GM19351 (cell line): ENCODE measurements at regions not wholly inside any gene's neighbourhood (a gene's known extent, or its start where the extent isn't known, plus 50 kb on each side); places are given as distances from the start of the nearest gene placed in this dataset.

Source experiments
- ATAC-seq: cut with Tn5 transposase; IDR thresholded peaks from one replicate; pipeline ENCODE4 v1.9.1; 2021; ENCODE audit warnings: mild to moderate bottlenecking, moderate library complexity; ENCODE audit not compliant: unreplicated experiment

- no peak for ATAC-seq
These were observed 193.1 kb downstream of the AXIN2 start for GRCh38 chr17:65368341-65368740.

GRCh38 chr17:65366102-65366844 lies 195.2 kb downstream of the AXIN2 start:
- no peak for ATAC-seq

GRCh38 chr17:65365169-65365568 lies 196.3 kb downstream of the AXIN2 start:
- no peak for ATAC-seq

GRCh38 chr17:65364438-65364837 lies 197.0 kb downstream of the AXIN2 start:
- ATAC-seq = no peak

GRCh38 chr17:65362826-65363225 lies 198.6 kb downstream of the AXIN2 start:
- no peak for ATAC-seq

- no peak for ATAC-seq
These were observed 200.4 kb downstream of the AXIN2 start for GRCh38 chr17:65360961-65361552.

- no peak for ATAC-seq
These were observed 202.4 kb downstream of the AXIN2 start for GRCh38 chr17:65359016-65359415.

GRCh38 chr17:65356536-65356935 lies 204.9 kb downstream of the AXIN2 start:
- no peak for ATAC-seq

- no peak for ATAC-seq
These were observed 206.2 kb downstream of the AXIN2 start for GRCh38 chr17:65355246-65355645.

GRCh38 chr17:65349916-65350315 lies 211.5 kb downstream of the AXIN2 start:
- ATAC-seq = no peak

GRCh38 chr17:65346166-65346565 lies 209.0 kb downstream of the RGS9 start:
- ATAC-seq = no peak

- no peak for ATAC-seq
These were observed 208.3 kb downstream of the RGS9 start for GRCh38 chr17:65345261-65346005.

- ATAC-seq = no peak
These were observed 203.2 kb downstream of the RGS9 start for GRCh38 chr17:65340401-65340800.

GRCh38 chr17:65334406-65334805 lies 197.2 kb downstream of the RGS9 start:
- no peak for ATAC-seq

- ATAC-seq = no peak
These were observed 195.6 kb downstream of the RGS9 start for GRCh38 chr17:65332779-65333178.

GRCh38 chr17:65332375-65332774 lies 195.2 kb downstream of the RGS9 start:
- ATAC-seq = no peak

GRCh38 chr17:65328567-65328966 lies 191.4 kb downstream of the RGS9 start:
- no peak for ATAC-seq

- ATAC-seq = no peak
These were observed 187.6 kb downstream of the RGS9 start for GRCh38 chr17:65324611-65325342.

GRCh38 chr17:65323049-65323448 lies 185.9 kb downstream of the RGS9 start:
- no peak for ATAC-seq

GRCh38 chr17:65320820-65321219 lies 183.7 kb downstream of the RGS9 start:
- ATAC-seq = no peak

GRCh38 chr17:65314212-65314611 lies 177.0 kb downstream of the RGS9 start:
- no peak for ATAC-seq
